SH-SY5Y (cell line): ENCODE measurements at regions not wholly inside any gene's neighbourhood (a gene's known extent, or its start where the extent isn't known, plus 50 kb on each side); places are given as distances from the start of the nearest gene placed in this dataset.

Source experiments
- GATA2 ChIP-seq: IDR thresholded peaks from 2 replicates; pipeline ENCODE4 v1.6.1; 2011; ENCODE audit warnings: mild to moderate bottlenecking, low read depth, low read length
- GATA3 ChIP-seq: IDR thresholded peaks from 2 replicates; pipeline ENCODE4 v1.6.1; 2011; ENCODE audit warnings: low read depth, mild to moderate bottlenecking, low read length, moderate library complexity

- no peak for TF ChIP-seq GATA2
- TF ChIP-seq GATA3: no peak
Observed at GRCh38 chr14:71289536-71289935, 382.3 kb downstream of the PCNX1 start.
